A549 (cell line): ENCODE measurements at regions not wholly inside any gene's neighbourhood (a gene's known extent, or its start where the extent isn't known, plus 50 kb on each side); places are given as distances from the start of the nearest gene placed in this dataset.
"Not testable (repeated sequence)": the region's sequence is repeated elsewhere in the genome, so short reads cannot be mapped to it uniquely, and the experiment has no call there.

Source experiments
- BHLHE40 ChIP-seq: IDR thresholded peaks from 2 replicates; pipeline ENCODE4 v1.6.1; 2012; ENCODE audit warnings: low read depth, low read length, inconsistent platforms
- CTCF ChIP-seq: fragments of >200 bp; sonication (Bioruptor Twin); formaldehyde crosslinking; IDR thresholded peaks from 3 replicates; pipeline ENCODE4 v1.5.1; 2016
- EP300 ChIP-seq, 2 experiments: fragments of >200 bp; sonication (Bioruptor Twin); formaldehyde crosslinking; IDR thresholded peaks; 2 replicates in 1 of 2; 3 replicates in 1 of 2; pipeline ENCODE4 v1.6.1; 2016 to 2017
- HMGXB4 ChIP-seq: fragments of 250-450 bp; sonication (Bioruptor Pico); IDR thresholded peaks from 2 replicates; pipeline ENCODE4 v1.5.0; 2021; ENCODE audit warnings: mild to moderate bottlenecking, moderate library complexity, borderline replicate concordance
- KDM1A ChIP-seq: fragments of 200-600 bp; sonication (generic); IDR thresholded peaks from 2 replicates; pipeline ENCODE4 v1.6.1; 2016; ENCODE audit warnings: low read depth, mild to moderate bottlenecking
- MAZ ChIP-seq: fragments of 150-350 bp; IDR thresholded peaks from 2 replicates; pipeline ENCODE4 v1.6.1; 2014; ENCODE audit warnings: antibody characterized with exemption, low read depth, low read length, borderline replicate concordance
- PHF8 ChIP-seq: fragments of 200-600 bp; sonication (generic); IDR thresholded peaks from 2 replicates; pipeline ENCODE4 v1.6.1; 2016; ENCODE audit warnings: low read depth, mild to moderate bottlenecking, antibody characterized with exemption, moderate library complexity, borderline replicate concordance
- POLR2A ChIP-seq: IDR thresholded peaks from 2 replicates; pipeline ENCODE4 v1.6.1; 2012; ENCODE audit warnings: mild to moderate bottlenecking, low read length
- RNF2 ChIP-seq: fragments of 200-600 bp; sonication (generic); IDR thresholded peaks from 2 replicates; pipeline ENCODE4 v1.6.1; 2016; ENCODE audit warnings: low read depth, mild to moderate bottlenecking, antibody characterized with exemption, moderate library complexity, borderline replicate concordance
- SREBF2 ChIP-seq: fragments of 450-650 bp; IDR thresholded peaks from 2 replicates; pipeline ENCODE4 v1.6.1; 2014; ENCODE audit warnings: mild to moderate bottlenecking, moderate library complexity
- USF2 ChIP-seq: fragments of 450-650 bp; IDR thresholded peaks from 2 replicates; pipeline ENCODE4 v1.6.1; 2014; ENCODE audit warnings: antibody characterized with exemption

- not testable (repeated sequence) for TF ChIP-seq KDM1A; CTCF; EP300 (IDR thresholded peaks at IDR 0.05); BHLHE40; POLR2A; PHF8; MAZ; USF2; RNF2; HMGXB4 (CRISPR knock-in tag); SREBF2
Measured at GRCh38 chr3:125915437-125915787, 53.6 kb upstream of the ROPN1B start.
